ENCODE measurements at regions not wholly inside any gene's neighbourhood (a gene's known extent, or its start where the extent isn't known, plus 50 kb on each side); places are given as distances from the start of the nearest gene placed in this dataset.
"Not testable (repeated sequence)": the region's sequence is repeated elsewhere in the genome, so short reads cannot be mapped to it uniquely, and the experiment has no call there.

GRCh38 chr5:39951070-39951469, 526.3 kb upstream of the DAB2 start:
- Histone ChIP-seq H3K27ac (no peak overlapping the region), H3K4me3 (no peak overlapping the region)

GRCh38 chr5:39948867-39949468, 524.2 kb upstream of the DAB2 start:
- Histone ChIP-seq H3K4me3 (no peak overlapping the region), H3K27ac (no peak overlapping the region)

GRCh38 chr5:39948341-39948740, 523.6 kb upstream of the DAB2 start:
- Histone ChIP-seq H3K27ac (no peak overlapping the region), H3K4me3 (no peak overlapping the region)

- no peak overlapping the region for H3K27ac ChIP-seq
These were observed 522.9 kb upstream of the DAB2 start for GRCh38 chr5:39947657-39948056.

GRCh38 chr5:39946356-39947045, 521.7 kb upstream of the DAB2 start:
- no peak overlapping the region for H3K4me3 ChIP-seq
- no peak overlapping the region for H3K27ac ChIP-seq

More at GRCh38 chr5:39947657-39948056, 522.9 kb upstream of the DAB2 start:
- H3K4me3 ChIP-seq, result no peak overlapping the region

- no peak overlapping the region for H3K27ac ChIP-seq
- H3K4me3 ChIP-seq, result no peak overlapping the region
These were observed 521.1 kb upstream of the DAB2 start for GRCh38 chr5:39945870-39946269.

- Histone ChIP-seq H3K27ac (no peak overlapping the region), H3K4me3 (no peak overlapping the region)
These were observed 519.0 kb upstream of the DAB2 start for GRCh38 chr5:39943811-39944210.

GRCh38 chr5:39942606-39943005, 517.8 kb upstream of the DAB2 start:
- no peak overlapping the region for H3K4me3 ChIP-seq
- H3K27ac ChIP-seq, result no peak overlapping the region

- no peak overlapping the region for H3K4me3 ChIP-seq
- no peak overlapping the region for H3K27ac ChIP-seq
These were observed 516.6 kb upstream of the DAB2 start for GRCh38 chr5:39941416-39941815.

- H3K27ac ChIP-seq, result no peak overlapping the region
- H3K4me3 ChIP-seq, result no peak overlapping the region
These were observed 510.1 kb upstream of the DAB2 start for GRCh38 chr5:39934830-39935229.

- Histone ChIP-seq H3K27ac (peak overlapping the region in 1 of 21 experiments; percentile 33), H3K4me3 (no peak overlapping the region)
These were observed 508.3 kb upstream of the DAB2 start for GRCh38 chr5:39933061-39933460.

GRCh38 chr5:39928709-39929108, 503.9 kb upstream of the DAB2 start:
- H3K4me3 ChIP-seq, result no peak overlapping the region
- no peak overlapping the region for H3K27ac ChIP-seq

GRCh38 chr5:39919876-39920275, 495.1 kb upstream of the DAB2 start:
- H3K4me3 ChIP-seq, result no peak overlapping the region
- no peak overlapping the region for H3K27ac ChIP-seq

- H3K27ac ChIP-seq, result no peak overlapping the region
- no peak overlapping the region for H3K4me3 ChIP-seq
These were observed 488.1 kb upstream of the DAB2 start for GRCh38 chr5:39912906-39913305.

GRCh38 chr5:39907267-39907951, 482.6 kb upstream of the DAB2 start:
- H3K4me3 ChIP-seq, H3K27ac ChIP-seq: not testable (repeated sequence)

- Histone ChIP-seq H3K27ac (no peak overlapping the region), H3K4me3 (no peak overlapping the region)
These were observed 481.4 kb upstream of the DAB2 start for GRCh38 chr5:39906146-39906545.

- Histone ChIP-seq H3K27ac (no peak overlapping the region), H3K4me3 (no peak overlapping the region)
These were observed 480.6 kb upstream of the DAB2 start for GRCh38 chr5:39905356-39905755.

- H3K27ac ChIP-seq, result no peak overlapping the region
- H3K4me3 ChIP-seq, result no peak overlapping the region
These were observed 477.8 kb upstream of the DAB2 start for GRCh38 chr5:39902626-39903025.

GRCh38 chr5:39898731-39899130, 474.0 kb upstream of the DAB2 start:
- H3K4me3 ChIP-seq, result no peak overlapping the region
- no peak overlapping the region for H3K27ac ChIP-seq

GRCh38 chr5:39896706-39897105, 471.9 kb upstream of the DAB2 start:
- no peak overlapping the region for H3K4me3 ChIP-seq
- H3K27ac ChIP-seq, result no peak overlapping the region

- no peak overlapping the region for H3K4me3 ChIP-seq
- H3K27ac ChIP-seq, result no peak overlapping the region
These were observed 471.3 kb upstream of the DAB2 start for GRCh38 chr5:39896104-39896503.
